B cell (primary cell): ENCODE measurements at regions not wholly inside any gene's neighbourhood (a gene's known extent, or its start where the extent isn't known, plus 50 kb on each side); places are given as distances from the start of the nearest gene placed in this dataset.

ENCODE experiments used
- CTCF ChIP-seq: fragments of 200-600 bp; IDR thresholded peaks from one replicate; pipeline ENCODE4 v1.8.0; 2022; ENCODE audit warnings: antibody characterized with exemption, mild to moderate bottlenecking
- EZH2 ChIP-seq: IDR thresholded peaks from 2 replicates; pipeline ENCODE4 v1.6.1; 2012; ENCODE audit warnings: borderline replicate concordance, low read depth, mild to moderate bottlenecking, moderate library complexity, low read length; ENCODE audit not compliant: insufficient read depth, poor library complexity, severe bottlenecking

- TF ChIP-seq EZH2 (no peak), CTCF (no peak)
Observed at GRCh38 chr13:65756071-65756671, 1474.0 kb downstream of the PCDH9 start.
